Esophagus muscularis mucosa (tissue), 4 donors: ENCODE measurements at regions not wholly inside any gene's neighbourhood (a gene's known extent, or its start where the extent isn't known, plus 50 kb on each side); places are given as distances from the start of the nearest gene placed in this dataset.
"Not testable (repeated sequence)": the region's sequence is repeated elsewhere in the genome, so short reads cannot be mapped to it uniquely, and the experiment has no call there.

ENCODE experiments used
- DNase-seq: peaks from one replicate; pipeline ENCODE4 v3.0.0-alpha.2; 2017; ENCODE audit errors: extremely low spot score
- H3K27ac ChIP-seq, 4 donors: fragments of 200-600 bp; sonication (generic); replicated peaks in 1 of 4; 1 replicate in 3 of 4; 2 replicates in 1 of 4; pipeline ENCODE4 v1.5.1; 2016 to 2019; ENCODE audit warnings: mild to moderate bottlenecking in 1 of 4
- H3K27me3 ChIP-seq, 4 donors: fragments of 200-600 bp; sonication (generic); one replicate each; pipeline versions ENCODE4 v1.5.1 to v1.6.0; 2016 to 2019
- H3K36me3 ChIP-seq, 4 donors: fragments of 200-600 bp; sonication (generic); one replicate each; pipeline ENCODE4 v1.5.1; 2016 to 2019
- H3K4me1 ChIP-seq, 4 donors: fragments of 200-600 bp; sonication (generic); one replicate each; pipeline ENCODE4 v1.5.1; 2016 to 2019
- H3K4me3 ChIP-seq, 4 donors: fragments of 200-600 bp; sonication (generic); 1 replicate in 2 of 4; 2 replicates in 2 of 4; pipeline ENCODE4 v1.5.1; 2016 to 2019; ENCODE audit warnings: mild to moderate bottlenecking in 4 of 4, moderate library complexity in 1 of 4
- H3K9me3 ChIP-seq, 4 donors: fragments of 200-600 bp; sonication (generic); 1 replicate in 3 of 4; 2 replicates in 1 of 4; pipeline ENCODE4 v1.5.1; 2016 to 2019
- EP300 ChIP-seq: sonication (generic); formaldehyde crosslinking; IDR thresholded peaks from one replicate; pipeline ENCODE4 v1.6.1; 2017; ENCODE audit warnings: antibody characterized with exemption
- POLR2A ChIP-seq: fragments of 450-650 bp; IDR thresholded peaks from one replicate; pipeline ENCODE4 v1.6.1; 2017; ENCODE audit warnings: antibody characterized with exemption, moderate library complexity, mild to moderate bottlenecking, low read depth
- POLR2AphosphoS5 ChIP-seq, 2 donors: sonication (generic); formaldehyde crosslinking; IDR thresholded peaks; one replicate each; pipeline ENCODE4 v1.6.1; 2017; ENCODE audit warnings: antibody characterized with exemption in 2 of 2
- WGBS: methylation state at CpG from one replicate; pipeline ENCODE4 v1.1.5; 2018; 5-methylcytosine and 5-hydroxymethylcytosine counted together
- intact Hi-C: fragments of 100-400 bp; cut with DNase I; formaldehyde crosslinking; loops from one replicate; pipeline ENCODE4 v1.15.1; 2023
- TF ChIP-seq, protein P1 (sequence below), 3 experiments: fragments of 200-600 bp in 2 of 3; fragments of 450-650 bp in 1 of 3; sonication (generic) in 2 of 3; IDR thresholded peaks; one replicate each; pipeline ENCODE4 v1.5.1; 2017 to 2019; ENCODE audit warnings: antibody characterized with exemption in 3 of 3, mild to moderate bottlenecking in 2 of 3, moderate library complexity in 1 of 3

DNA sequence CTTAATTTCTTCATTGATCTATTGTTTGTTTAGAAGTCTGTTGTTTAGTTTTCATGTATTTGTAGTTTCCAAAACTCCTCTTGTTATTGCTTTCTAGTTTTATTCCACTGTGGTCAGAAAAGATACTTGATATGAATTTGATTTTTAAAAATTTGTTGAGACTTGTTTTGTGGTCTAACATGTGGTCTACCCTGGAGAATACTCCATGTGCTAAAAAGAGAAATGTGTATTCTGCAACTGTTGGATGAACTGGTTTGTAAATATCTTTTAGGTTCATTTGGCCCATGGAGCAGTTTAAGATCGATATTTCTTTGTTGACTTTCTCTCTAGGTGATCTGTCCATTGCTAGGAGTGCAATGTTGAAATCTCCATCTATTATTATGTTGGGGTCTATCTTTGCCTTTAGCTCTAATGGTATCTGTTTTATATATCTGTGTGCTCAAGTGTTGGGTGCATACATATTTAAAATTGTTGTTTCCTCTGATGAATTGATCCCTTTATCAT lies 150.6 kb upstream of the ATP10B start:
- TF ChIP-seq, protein P1, sequence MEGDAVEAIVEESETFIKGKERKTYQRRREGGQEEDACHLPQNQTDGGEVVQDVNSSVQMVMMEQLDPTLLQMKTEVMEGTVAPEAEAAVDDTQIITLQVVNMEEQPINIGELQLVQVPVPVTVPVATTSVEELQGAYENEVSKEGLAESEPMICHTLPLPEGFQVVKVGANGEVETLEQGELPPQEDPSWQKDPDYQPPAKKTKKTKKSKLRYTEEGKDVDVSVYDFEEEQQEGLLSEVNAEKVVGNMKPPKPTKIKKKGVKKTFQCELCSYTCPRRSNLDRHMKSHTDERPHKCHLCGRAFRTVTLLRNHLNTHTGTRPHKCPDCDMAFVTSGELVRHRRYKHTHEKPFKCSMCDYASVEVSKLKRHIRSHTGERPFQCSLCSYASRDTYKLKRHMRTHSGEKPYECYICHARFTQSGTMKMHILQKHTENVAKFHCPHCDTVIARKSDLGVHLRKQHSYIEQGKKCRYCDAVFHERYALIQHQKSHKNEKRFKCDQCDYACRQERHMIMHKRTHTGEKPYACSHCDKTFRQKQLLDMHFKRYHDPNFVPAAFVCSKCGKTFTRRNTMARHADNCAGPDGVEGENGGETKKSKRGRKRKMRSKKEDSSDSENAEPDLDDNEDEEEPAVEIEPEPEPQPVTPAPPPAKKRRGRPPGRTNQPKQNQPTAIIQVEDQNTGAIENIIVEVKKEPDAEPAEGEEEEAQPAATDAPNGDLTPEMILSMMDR (IDR thresholded peaks at IDR 0.05): no peak
- TF ChIP-seq POLR2AphosphoS5 (IDR thresholded peaks at IDR 0.05) (no peak), POLR2A (no peak), EP300 (no peak)
- Histone ChIP-seq H3K27me3 (no peaks in the 10 kb centered on the region), H3K4me3 (no peak overlapping the region), H3K27ac (no peak overlapping the region), H3K36me3 (no peaks in the 10 kb centered on the region), H3K9me3 (peaks cover 0 to 29% (median 11%) of the 10 kb centered on the region in 4 donors), H3K4me1 (no peaks in the 10 kb centered on the region)
- intact Hi-C loops: no loop called here
- 90% methylated on average over 1 of the region's 1 CpG for WGBS
- no peak for DNase-seq

DNA sequence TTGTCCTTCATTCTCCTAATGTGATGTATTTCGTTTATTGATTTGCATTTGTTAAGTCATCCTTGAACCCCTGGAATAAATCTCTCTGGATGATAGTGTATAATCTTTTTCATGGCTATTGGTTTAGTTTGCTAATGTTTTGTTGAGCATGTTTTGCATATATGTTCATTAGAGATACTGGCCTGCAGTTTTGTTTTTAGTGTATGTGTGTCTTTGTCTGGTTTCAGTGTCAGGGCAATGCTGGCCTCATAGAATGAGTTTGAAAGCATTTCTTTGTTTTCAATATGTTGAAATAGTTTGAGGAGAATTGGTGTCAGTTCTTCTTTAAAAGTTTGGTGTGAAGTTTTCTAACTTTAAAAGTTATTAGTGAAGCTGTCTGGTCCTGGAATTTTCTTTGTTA lies 149.6 kb upstream of the ATP10B start:
- Histone ChIP-seq H3K27me3 (no peaks in the 10 kb centered on the region), H3K4me3 (no peak overlapping the region), H3K4me1 (no peaks in the 10 kb centered on the region), H3K36me3 (no peaks in the 10 kb centered on the region), H3K9me3 (peaks cover 0 to 29% (median 11%) of the 10 kb centered on the region in 4 donors), H3K27ac (no peak overlapping the region)
- no peak for DNase-seq
- WGBS: 71% methylated on average over 1 of the region's 1 CpG
- intact Hi-C loops: no loop called here
- TF ChIP-seq POLR2A (no peak), EP300 (no peak), POLR2AphosphoS5 (IDR thresholded peaks at IDR 0.05) (no peak)
- TF ChIP-seq, protein P1 (IDR thresholded peaks at IDR 0.05): no peak

DNA sequence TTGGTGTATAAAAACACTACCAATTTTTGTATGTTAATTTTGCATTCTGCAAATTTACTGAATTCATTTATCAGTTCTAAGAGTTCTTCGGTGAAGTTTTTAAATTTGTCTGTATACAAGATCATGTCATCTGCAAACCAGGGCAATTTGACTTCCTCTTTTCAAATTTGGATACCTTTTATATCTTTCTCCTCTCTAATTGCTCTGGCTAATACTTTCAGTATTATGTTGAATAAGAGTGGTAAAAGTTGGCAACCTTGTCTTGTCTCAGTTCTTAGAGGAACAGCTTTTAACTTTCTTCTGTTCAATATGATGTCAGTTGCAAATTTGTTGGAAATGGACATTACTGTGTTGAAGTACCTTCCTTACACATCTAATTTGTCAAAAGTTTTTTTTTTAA lies 149.1 kb upstream of the ATP10B start:
- H3K4me1 ChIP-seq, H3K27ac ChIP-seq, DNase-seq, H3K4me3 ChIP-seq, intact Hi-C loops, H3K27me3 ChIP-seq, H3K36me3 ChIP-seq: not testable (repeated sequence)
- H3K9me3 ChIP-seq: peaks cover 0 to 29% (median 11%) of the 10 kb centered on the region in 4 donors
- 78% methylated on average over 1 of the region's 1 CpG for WGBS

DNA sequence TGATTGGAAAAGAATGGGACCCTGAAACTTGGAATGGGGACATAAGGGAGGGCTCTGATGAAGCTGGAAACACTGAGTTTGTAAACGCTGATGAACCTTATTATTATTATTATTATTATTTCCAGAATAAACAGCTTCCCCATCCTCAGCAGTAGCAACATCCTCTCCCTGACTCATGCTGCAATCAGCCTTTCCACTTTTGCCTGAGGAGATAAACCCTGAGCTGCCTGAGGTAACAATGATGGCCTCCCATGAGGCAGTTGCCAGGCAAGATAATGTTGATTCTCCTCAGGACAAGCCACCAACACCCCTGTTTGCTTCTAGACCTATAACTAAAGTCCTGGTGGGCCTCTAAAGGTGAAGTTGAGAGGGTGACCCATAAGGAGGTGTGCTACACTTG lies 139.2 kb upstream of the ATP10B start:
- H3K9me3 ChIP-seq: no peaks in the 10 kb centered on the region
- H3K4me1 ChIP-seq: no peaks in the 10 kb centered on the region
- no peak overlapping the region for H3K27ac ChIP-seq
- no peak for DNase-seq
- no peaks in the 10 kb centered on the region for H3K27me3 ChIP-seq
- intact Hi-C loops: no loop called here
- no peak overlapping the region for H3K4me3 ChIP-seq
- no peak for TF ChIP-seq POLR2A
- no peak for TF ChIP-seq EP300
- TF ChIP-seq POLR2AphosphoS5 (IDR thresholded peaks at IDR 0.05): no peak
- TF ChIP-seq, protein P1 (IDR thresholded peaks at IDR 0.05): no peak
- WGBS: 87% methylated on average over 1 of the region's 1 CpG
- no peaks in the 10 kb centered on the region for H3K36me3 ChIP-seq

DNA sequence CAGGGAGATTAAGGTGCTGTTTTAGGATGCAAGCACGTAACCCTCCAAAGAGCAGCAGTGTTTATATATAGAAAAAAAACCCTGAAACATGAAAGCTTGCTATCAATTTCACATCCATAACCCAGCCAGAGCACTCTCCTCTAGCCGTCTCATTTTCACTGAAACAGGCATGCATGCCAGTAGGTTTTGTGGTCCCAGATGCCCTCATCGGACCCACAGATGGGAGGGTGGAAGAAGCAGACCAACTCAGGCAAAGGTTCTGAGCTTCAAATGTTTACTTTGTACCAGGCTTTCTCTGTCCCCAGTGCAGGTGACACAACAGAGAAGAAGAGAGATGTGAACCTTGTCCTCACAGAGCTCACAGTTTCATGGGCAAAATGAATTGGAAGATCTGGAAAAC lies 127.4 kb upstream of the ATP10B start:
- TF ChIP-seq POLR2AphosphoS5 (IDR thresholded peaks at IDR 0.05): no peak
- no peak for TF ChIP-seq EP300
- TF ChIP-seq POLR2A: no peak
- TF ChIP-seq, protein P1 (IDR thresholded peaks at IDR 0.05): no peak
- H3K27ac ChIP-seq: no peak overlapping the region
- H3K27me3 ChIP-seq: no peaks in the 10 kb centered on the region
- no peak overlapping the region for H3K4me3 ChIP-seq
- intact Hi-C loops: no loop called here
- H3K4me1 ChIP-seq: no peaks in the 10 kb centered on the region
- H3K9me3 ChIP-seq: no peaks in the 10 kb centered on the region
- DNase-seq: no peak
- 47% methylated on average over 3 of the region's 3 CpGs for WGBS
- H3K36me3 ChIP-seq: no peaks in the 10 kb centered on the region
